GM12865 (cell line): ENCODE measurements at regions not wholly inside any gene's neighbourhood (a gene's known extent, or its start where the extent isn't known, plus 50 kb on each side); places are given as distances from the start of the nearest gene placed in this dataset.

ENCODE experiments used
- DNase-seq: peaks from one replicate; pipeline ENCODE4 v3.0.0; 2010; ENCODE audit warnings: low read depth
- H3K4me3 ChIP-seq: 2 replicates; pipeline ENCODE4 v1.5.1; 2011; ENCODE audit warnings: mild to moderate bottlenecking, low read depth, low read length, control low read depth
- CTCF ChIP-seq: IDR thresholded peaks from 2 replicates; pipeline ENCODE4 v1.5.1; 2011; ENCODE audit warnings: low read length, control low read depth, low read depth, inconsistent platforms; ENCODE audit not compliant: insufficient read depth; ENCODE audit errors: missing control alignments

- no peak for DNase-seq
- H3K4me3 ChIP-seq = no peak overlapping the region
- TF ChIP-seq CTCF = no peak
Observed at GRCh38 chr19:31109636-31110035, 239.6 kb downstream of the TSHZ3 start.

- no peak for DNase-seq
- H3K4me3 ChIP-seq = no peak overlapping the region
- no peak for TF ChIP-seq CTCF
Observed at GRCh38 chr19:31107096-31107495, 242.1 kb downstream of the TSHZ3 start.

DNA sequence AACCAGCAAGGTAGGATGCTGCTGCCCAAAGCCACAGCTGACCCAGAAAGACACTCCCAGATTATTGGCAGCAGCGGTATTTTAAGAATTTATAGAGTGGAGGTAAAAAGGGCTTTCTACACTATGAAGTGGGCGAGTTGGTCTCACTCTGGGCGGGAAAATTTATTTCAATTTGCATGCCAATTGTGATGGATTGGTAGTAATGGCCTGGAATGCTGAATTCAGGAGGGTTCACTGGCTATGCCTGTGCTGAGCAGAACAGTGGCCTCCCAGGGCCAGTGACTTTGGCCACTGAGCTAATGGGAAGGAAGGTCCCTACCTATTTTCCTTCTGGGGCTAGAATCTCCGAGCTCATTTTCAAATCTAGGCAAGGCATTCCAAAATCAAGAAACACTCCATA lies 243.5 kb downstream of the TSHZ3 start:
- no peak for TF ChIP-seq CTCF
- DNase-seq = no peak
- H3K4me3 ChIP-seq = no peak overlapping the region

DNA sequence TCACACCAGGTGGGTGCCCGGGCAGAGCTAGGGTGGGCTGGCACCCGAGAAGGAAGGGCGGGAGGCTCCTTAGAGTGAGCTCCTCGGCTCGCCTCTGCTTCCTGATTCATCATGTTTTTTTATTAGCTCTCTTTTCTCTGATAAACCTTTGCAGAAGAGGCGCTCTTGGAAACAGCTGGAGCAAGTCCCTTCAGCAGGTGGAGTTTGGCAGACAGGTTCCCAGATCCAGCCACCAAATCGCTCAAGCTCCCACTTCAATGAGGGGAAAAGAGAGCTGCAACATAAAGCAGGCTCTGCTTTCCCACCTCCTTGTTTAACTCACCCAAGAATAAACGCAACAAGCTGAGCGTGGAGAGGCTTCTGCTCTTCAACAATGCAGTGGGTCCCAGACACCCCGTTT lies 244.8 kb downstream of the TSHZ3 start:
- TF ChIP-seq CTCF = no peak
- no peak overlapping the region for H3K4me3 ChIP-seq
- no peak for DNase-seq

DNA sequence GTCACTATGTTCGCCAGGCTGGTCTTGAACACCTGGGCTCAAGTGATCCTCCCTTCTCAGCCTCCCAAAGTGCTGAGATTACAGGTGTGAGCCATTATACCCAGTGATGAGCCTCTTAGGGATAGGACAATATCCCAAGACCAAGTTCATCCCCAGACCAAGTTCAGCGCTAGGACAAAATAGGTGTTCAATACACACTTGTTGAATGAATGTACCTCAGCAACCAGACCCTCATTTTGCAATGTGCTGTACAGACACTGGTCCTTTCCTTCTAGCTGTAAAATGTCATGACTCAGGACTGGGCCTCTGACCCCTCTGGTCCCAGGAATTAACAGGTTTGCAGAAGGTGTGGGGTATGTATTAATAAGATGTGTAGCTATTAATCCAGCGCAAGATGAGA lies 246.0 kb downstream of the TSHZ3 start:
- no peak for DNase-seq
- TF ChIP-seq CTCF = no peak
- H3K4me3 ChIP-seq = no peak overlapping the region

DNA sequence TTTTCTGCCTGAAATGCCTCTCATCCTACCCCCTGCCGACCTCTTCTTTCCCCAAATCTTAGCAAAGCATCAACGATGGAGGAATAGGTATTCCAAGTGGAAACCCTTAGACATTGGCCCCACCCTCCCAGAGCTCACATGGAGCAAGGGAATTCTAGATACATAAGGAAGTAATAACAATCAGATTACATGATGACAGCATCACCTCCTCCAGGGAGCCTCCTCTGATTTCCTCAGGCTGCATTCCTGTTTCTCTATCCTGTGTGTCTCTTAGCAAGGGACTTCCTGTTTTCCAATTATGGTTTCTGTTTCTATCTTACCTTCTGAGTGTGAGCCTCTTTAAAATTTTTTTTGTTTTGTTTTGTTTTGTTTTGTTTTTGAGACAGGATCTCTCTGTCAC lies 246.6 kb downstream of the TSHZ3 start:
- no peak for TF ChIP-seq CTCF
- H3K4me3 ChIP-seq = no peak overlapping the region

DNA sequence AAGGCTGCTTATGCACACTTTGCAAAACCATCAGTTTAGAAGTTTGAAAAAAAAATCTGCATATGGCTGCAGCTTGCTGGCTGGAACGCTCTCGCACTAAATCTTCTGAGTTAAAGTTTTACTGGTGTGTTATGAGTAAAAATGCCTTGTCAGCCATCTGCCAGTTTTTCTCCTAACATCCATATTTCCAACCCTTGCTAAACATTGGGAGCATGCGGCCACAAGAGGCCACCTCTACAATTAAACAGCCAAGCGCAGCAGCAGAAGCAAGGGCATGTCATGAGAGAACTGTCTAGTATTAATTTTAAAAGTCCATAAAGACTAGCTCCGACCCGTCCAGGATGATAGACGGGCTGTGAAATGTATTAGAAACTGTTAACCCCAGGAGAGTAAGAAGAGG lies 248.3 kb downstream of the TSHZ3 start:
- no peak overlapping the region for H3K4me3 ChIP-seq
- DNase-seq = no peak
- no peak for TF ChIP-seq CTCF

More for the DNA sequence above, 246.6 kb downstream of the TSHZ3 start:
- no peak for DNase-seq
